ENCODE measurements at regions not wholly inside any gene's neighbourhood (a gene's known extent, or its start where the extent isn't known, plus 50 kb on each side); places are given as distances from the start of the nearest gene placed in this dataset.

GRCh38 chr12:91432755-91433154 is 250.1 kb upstream of the DCN start:
- TF ChIP-seq CTCF (IDR thresholded peaks at IDR 0.05; ENCODE audit: low read length), result no peak
- TF ChIP-seq EZH2phosphoT487 (IDR thresholded peaks at IDR 0.05; ENCODE audit: low read length), result no peak
- TF ChIP-seq EZH2 (optimal IDR thresholded peaks at IDR 0.05; ENCODE audit: low read depth, low read length), result no peak
- no peaks in the 10 kb centered on the region for H3K79me2 ChIP-seq (ENCODE audit: low read length)

GRCh38 chr12:91432089-91432488 is 249.5 kb upstream of the DCN start:
- TF ChIP-seq EZH2 (optimal IDR thresholded peaks at IDR 0.05; ENCODE audit: low read depth, low read length) (no peak), CTCF (IDR thresholded peaks at IDR 0.05; ENCODE audit: low read length) (no peak), EZH2phosphoT487 (IDR thresholded peaks at IDR 0.05; ENCODE audit: low read length) (no peak)
- H3K9me2 ChIP-seq (replicated peaks; ENCODE audit: insufficient read depth, low read length), result no peaks in the 10 kb centered on the region
- no peak overlapping the region for H3K4me3 ChIP-seq (ENCODE audit: low read length)
- DNase-seq, result no peak
- no peaks in the 10 kb centered on the region for H3K9me3 ChIP-seq (replicated peaks; ENCODE audit: insufficient read depth, low read length)
- H3K9ac ChIP-seq (ENCODE audit: low read length), result no peak overlapping the region
- no peaks in the 10 kb centered on the region for H3K27me3 ChIP-seq (replicated peaks; ENCODE audit: insufficient read depth, low read length)
- H3K27ac ChIP-seq (ENCODE audit: low read length), result no peak overlapping the region
- H3F3A ChIP-seq (ENCODE audit: insufficient read depth, low read length), result no peaks in the 10 kb centered on the region
- no peaks in the 10 kb centered on the region for H4K20me1 ChIP-seq (ENCODE audit: insufficient read depth, low read length)
- no peaks in the 10 kb centered on the region for H3K79me2 ChIP-seq (ENCODE audit: low read length)
- no peaks in the 10 kb centered on the region for H3K4me1 ChIP-seq (ENCODE audit: low read length)
- no peak overlapping the region for H3K4me2 ChIP-seq (ENCODE audit: low read depth, low read length)
- H3K36me3 ChIP-seq (replicated peaks; ENCODE audit: insufficient read depth, low read length), result no peaks in the 10 kb centered on the region
- no peak overlapping the region for H2AFZ ChIP-seq (ENCODE audit: low read length)

More at GRCh38 chr12:91432755-91433154, 250.1 kb upstream of the DCN start:
- H4K20me1 ChIP-seq (ENCODE audit: insufficient read depth, low read length), result no peaks in the 10 kb centered on the region
- H3K9ac ChIP-seq (ENCODE audit: low read length), result no peak overlapping the region
- H3K36me3 ChIP-seq (replicated peaks; ENCODE audit: insufficient read depth, low read length), result no peaks in the 10 kb centered on the region
- DNase-seq, result no peak
- H3K4me1 ChIP-seq (ENCODE audit: low read length), result no peaks in the 10 kb centered on the region
- H2AFZ ChIP-seq (ENCODE audit: low read length), result no peak overlapping the region
- no peak overlapping the region for H3K4me2 ChIP-seq (ENCODE audit: low read depth, low read length)
- H3K27me3 ChIP-seq (replicated peaks; ENCODE audit: insufficient read depth, low read length), result no peaks in the 10 kb centered on the region
- H3F3A ChIP-seq (ENCODE audit: insufficient read depth, low read length), result no peaks in the 10 kb centered on the region
- no peak overlapping the region for H3K4me3 ChIP-seq (ENCODE audit: low read length)
- no peaks in the 10 kb centered on the region for H3K9me2 ChIP-seq (replicated peaks; ENCODE audit: insufficient read depth, low read length)
- no peak overlapping the region for H3K27ac ChIP-seq (ENCODE audit: low read length)
- H3K9me3 ChIP-seq (replicated peaks; ENCODE audit: insufficient read depth, low read length), result no peaks in the 10 kb centered on the region

- H3F3A ChIP-seq (ENCODE audit: insufficient read depth, low read length), result no peaks in the 10 kb centered on the region
- H3K4me2 ChIP-seq (ENCODE audit: low read depth, low read length), result no peak overlapping the region
- no peaks in the 10 kb centered on the region for H3K4me1 ChIP-seq (ENCODE audit: low read length)
- H3K9ac ChIP-seq (ENCODE audit: low read length), result no peak overlapping the region
- TF ChIP-seq CTCF (IDR thresholded peaks at IDR 0.05; ENCODE audit: low read length) (no peak), EZH2 (optimal IDR thresholded peaks at IDR 0.05; ENCODE audit: low read depth, low read length) (no peak), EZH2phosphoT487 (IDR thresholded peaks at IDR 0.05; ENCODE audit: low read length) (no peak)
- H2AFZ ChIP-seq (ENCODE audit: low read length), result no peak overlapping the region
- H3K4me3 ChIP-seq (ENCODE audit: low read length), result no peak overlapping the region
- H3K79me2 ChIP-seq (ENCODE audit: low read length), result no peaks in the 10 kb centered on the region
- no peaks in the 10 kb centered on the region for H3K9me3 ChIP-seq (replicated peaks; ENCODE audit: insufficient read depth, low read length)
- H3K9me2 ChIP-seq (replicated peaks; ENCODE audit: insufficient read depth, low read length), result no peaks in the 10 kb centered on the region
- H3K27me3 ChIP-seq (replicated peaks; ENCODE audit: insufficient read depth, low read length), result no peaks in the 10 kb centered on the region
- no peak for DNase-seq
- no peaks in the 10 kb centered on the region for H4K20me1 ChIP-seq (ENCODE audit: insufficient read depth, low read length)
- no peaks in the 10 kb centered on the region for H3K36me3 ChIP-seq (replicated peaks; ENCODE audit: insufficient read depth, low read length)
- no peak overlapping the region for H3K27ac ChIP-seq (ENCODE audit: low read length)
Measured at GRCh38 chr12:91424506-91424905, 241.9 kb upstream of the DCN start.
